GM12891 (cell line): ENCODE measurements at regions not wholly inside any gene's neighbourhood (a gene's known extent, or its start where the extent isn't known, plus 50 kb on each side); places are given as distances from the start of the nearest gene placed in this dataset.

ENCODE experiments used
- DNase-seq: peaks from one replicate; pipeline ENCODE4 v3.0.0; 2011; ENCODE audit warnings: low spot score; ENCODE audit not compliant: insufficient read length
- FAIRE-seq: peaks from 2 replicates; lab custom pipeline; 2011; peaks lifted over from hg19 to GRCh38; lab: Jason Lieb, UNC
- PAX5 ChIP-seq: IDR thresholded peaks from 2 replicates; pipeline ENCODE4 v1.6.1; 2011; ENCODE audit warnings: low read length, moderate library complexity, mild to moderate bottlenecking; ENCODE audit not compliant: insufficient read depth, severe bottlenecking
- POLR2A ChIP-seq: IDR thresholded peaks from 2 replicates; pipeline ENCODE4 v1.6.1; 2011; ENCODE audit warnings: low read depth, low read length, control low read depth
- POLR2AphosphoS5 ChIP-seq: IDR thresholded peaks from 2 replicates; pipeline ENCODE4 v1.6.1; 2011; ENCODE audit warnings: low read depth, low read length, control low read depth
- POU2F2 ChIP-seq: IDR thresholded peaks from 2 replicates; pipeline ENCODE4 v1.6.1; 2011; ENCODE audit warnings: low read depth, mild to moderate bottlenecking, control low read depth, low read length, moderate library complexity
- SPI1 ChIP-seq: IDR thresholded peaks from 2 replicates; pipeline ENCODE4 v1.6.1; 2011; ENCODE audit warnings: low read depth, low read length, control low read depth
- TAF1 ChIP-seq: IDR thresholded peaks from 2 replicates; pipeline ENCODE4 v1.6.1; 2011; ENCODE audit warnings: low read depth, low read length, control low read depth

- DNase-seq: no peak
These were observed 319.7 kb downstream of the CTTN start for GRCh38 chr11:70717936-70718595.

GRCh38 chr11:70719516-70719915 lies 321.2 kb downstream of the CTTN start:
- TF ChIP-seq POLR2AphosphoS5 (no peak), PAX5 (no peak), SPI1 (no peak), TAF1 (no peak), POU2F2 (no peak), POLR2A (no peak)
- FAIRE-seq (no peak), DNase-seq (no peak)

More at GRCh38 chr11:70717936-70718595, 319.7 kb downstream of the CTTN start:
- no peak for FAIRE-seq
- TF ChIP-seq TAF1 (no peak), PAX5 (no peak), POU2F2 (no peak), SPI1 (no peak), POLR2A (no peak), POLR2AphosphoS5 (no peak)

GRCh38 chr11:70720281-70720680 lies 322.0 kb downstream of the CTTN start:
- no peak for TF ChIP-seq SPI1
- no peak for TF ChIP-seq POU2F2
- TF ChIP-seq PAX5: no peak
- no peak for TF ChIP-seq POLR2A
- no peak for TF ChIP-seq POLR2AphosphoS5
- no peak for TF ChIP-seq TAF1
- FAIRE-seq (no peak), DNase-seq (no peak)

DNA sequence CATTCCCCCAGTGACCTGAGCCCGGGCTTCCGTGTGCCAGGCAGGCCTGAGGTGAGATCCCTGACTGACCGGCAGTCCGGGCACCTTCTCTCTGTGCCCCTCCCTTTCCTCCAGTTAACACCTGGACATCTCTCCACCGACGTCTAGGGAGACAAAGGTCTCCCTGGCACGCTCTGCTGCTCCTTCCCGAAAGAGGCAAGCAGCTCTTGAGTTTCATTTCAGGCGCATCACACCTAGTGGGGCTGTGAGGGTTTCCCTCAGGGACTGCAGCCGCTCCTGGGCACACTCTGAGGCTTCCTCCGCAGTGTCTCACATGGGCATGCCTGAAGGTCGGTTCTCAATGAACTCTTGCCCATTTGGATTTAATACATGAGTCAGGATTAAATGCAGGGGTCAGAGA lies 322.7 kb downstream of the CTTN start:
- DNase-seq (no peak), FAIRE-seq (no peak)
- no peak for TF ChIP-seq POU2F2
- TF ChIP-seq SPI1: no peak
- no peak for TF ChIP-seq PAX5
- TF ChIP-seq POLR2AphosphoS5: no peak
- no peak for TF ChIP-seq TAF1

DNA sequence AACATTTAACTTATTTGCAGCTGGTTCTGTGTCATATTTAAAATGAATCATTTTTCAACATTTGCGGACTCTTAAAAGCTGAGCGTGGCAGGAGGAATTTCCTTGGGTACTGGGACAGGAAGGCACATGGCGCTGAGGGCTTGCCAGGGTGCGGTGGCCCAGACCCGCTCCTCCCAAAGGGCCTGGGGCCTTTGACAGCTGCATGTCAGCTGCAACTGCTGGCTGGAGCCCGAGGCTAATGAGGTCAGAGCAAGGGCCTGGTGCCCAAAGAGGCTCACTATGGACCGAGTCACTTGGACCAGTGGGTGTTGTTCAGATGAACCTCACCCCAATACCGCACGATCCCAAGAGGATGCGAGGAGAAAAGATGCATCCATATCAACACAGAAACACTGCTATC lies 326.9 kb downstream of the CTTN start:
- FAIRE-seq: no peak
- no peak for TF ChIP-seq SPI1

GRCh38 chr11:70725739-70726138 lies 327.4 kb downstream of the CTTN start:
- TF ChIP-seq POLR2AphosphoS5 (no peak), PAX5 (no peak), POLR2A (no peak), TAF1 (no peak), POU2F2 (no peak), SPI1 (no peak)
- DNase-seq (no peak), FAIRE-seq (no peak)

More for the DNA sequence above, 326.9 kb downstream of the CTTN start:
- DNase-seq: no peak

DNA sequence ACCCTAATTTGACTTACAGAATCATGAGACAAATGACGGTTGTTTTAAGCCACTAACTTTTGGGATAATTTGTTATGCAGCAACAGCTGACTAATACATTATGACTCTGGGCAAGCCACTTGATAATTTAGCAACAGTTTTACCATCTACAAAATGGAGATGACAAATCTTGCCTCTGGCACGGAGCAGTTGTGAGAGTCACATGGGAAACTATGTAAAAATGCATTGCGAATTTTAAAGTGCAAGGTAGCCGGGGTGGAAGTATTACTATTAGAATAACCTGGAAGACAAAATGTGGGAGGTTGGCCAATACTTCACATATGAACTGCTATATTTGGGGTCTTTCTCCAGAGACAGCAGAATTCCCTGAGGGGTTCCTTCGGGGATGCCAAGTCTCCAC lies 328.7 kb downstream of the CTTN start:
- FAIRE-seq: no peak
- no peak for TF ChIP-seq POLR2AphosphoS5
- DNase-seq: no peak

GRCh38 chr11:70727899-70728620 lies 329.7 kb downstream of the CTTN start:
- FAIRE-seq (no peak), DNase-seq (no peak)
- TF ChIP-seq SPI1 (no peak), POLR2AphosphoS5 (no peak), PAX5 (no peak), POLR2A (no peak), TAF1 (no peak)

- TF ChIP-seq POU2F2 (no peak), PAX5 (no peak), SPI1 (no peak), TAF1 (no peak), POLR2AphosphoS5 (no peak)
- FAIRE-seq: no peak
- no peak for DNase-seq
These were observed 331.6 kb downstream of the CTTN start for GRCh38 chr11:70729949-70730348.

DNA sequence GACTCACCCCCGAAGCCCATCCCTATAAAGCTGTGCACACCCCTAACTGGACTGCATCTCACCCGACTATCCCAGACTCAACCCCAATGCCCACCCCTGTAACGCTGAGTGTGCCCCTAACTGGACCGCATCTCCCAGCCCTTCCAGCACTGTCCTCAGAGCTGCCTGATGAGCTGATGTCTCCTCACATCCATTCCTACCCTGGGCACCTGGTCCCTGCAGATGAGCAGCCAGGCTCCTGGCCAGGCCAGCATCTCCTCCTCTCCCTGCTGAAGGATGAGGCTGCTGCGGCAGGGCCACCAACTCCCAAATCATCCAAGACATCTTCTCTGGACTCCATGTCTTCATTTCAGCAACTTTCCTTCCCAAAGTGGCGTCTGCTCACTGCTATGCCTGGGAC lies 332.1 kb downstream of the CTTN start:
- DNase-seq (no peak), FAIRE-seq (no peak)
- TF ChIP-seq SPI1: no peak
- no peak for TF ChIP-seq POLR2A
- no peak for TF ChIP-seq POLR2AphosphoS5
- TF ChIP-seq PAX5: no peak
- TF ChIP-seq POU2F2: no peak
- TF ChIP-seq TAF1: no peak
